ENCODE measurements at regions not wholly inside any gene's neighbourhood (a gene's known extent, or its start where the extent isn't known, plus 50 kb on each side); places are given as distances from the start of the nearest gene placed in this dataset.

- Histone ChIP-seq H3K9me3 (ENCODE audit: control insufficient read depth, insufficient read depth, low read depth, low read length) (no peaks in the 10 kb centered on the region), H3K36me3 (ENCODE audit: control insufficient read depth, insufficient read depth, low read length) (no peaks in the 10 kb centered on the region), H3K4me3 (ENCODE audit: low read depth in 2 of 2, low read length in 2 of 2) (no peak overlapping the region), H3K4me1 (ENCODE audit: control insufficient read depth, insufficient read depth, low read length) (no peaks in the 10 kb centered on the region), H3K27me3 (ENCODE audit: control insufficient read depth, insufficient read depth, low read length) (no peaks in the 10 kb centered on the region), H3K27ac (ENCODE audit: low read length) (no peak overlapping the region)
- ATAC-seq (no peak), DNase-seq (ENCODE audit: low read depth, low spot score) (no peak)
- in situ Hi-C loops (cut with HindIII; ENCODE audit: low pct_unique_long_range_greater_than_20kb, low sequenced_read_pairs), result no loop called here
- intact Hi-C loops (cut with micrococcal nuclease; ENCODE audit: unreplicated experiment), result no loop called here
- no peak for TF ChIP-seq CTCF (IDR thresholded peaks at IDR 0.05)
- CTCF ChIA-PET, result no interaction called here
- BruUV-seq (replicated peaks), result no TSS peak
- POLR2A ChIA-PET, result no interaction called here
These were observed 306.5 kb downstream of the SQOR start for GRCh38 chr15:45941367-45941766.

GRCh38 chr15:45943240-45943639, 308.4 kb downstream of the SQOR start:
- Histone ChIP-seq H3K27ac (ENCODE audit: low read length) (no peak overlapping the region), H3K36me3 (ENCODE audit: control insufficient read depth, insufficient read depth, low read length) (no peaks in the 10 kb centered on the region), H3K4me3 (ENCODE audit: low read depth in 2 of 2, low read length in 2 of 2) (no peak overlapping the region), H3K9me3 (ENCODE audit: control insufficient read depth, insufficient read depth, low read depth, low read length) (no peaks in the 10 kb centered on the region), H3K27me3 (ENCODE audit: control insufficient read depth, insufficient read depth, low read length) (no peaks in the 10 kb centered on the region), H3K4me1 (ENCODE audit: control insufficient read depth, insufficient read depth, low read length) (no peaks in the 10 kb centered on the region)
- TF ChIP-seq POLR2AphosphoS5 (IDR thresholded peaks at IDR 0.05; ENCODE audit: low read depth, low read length) (no peak), SIN3A (IDR thresholded peaks at IDR 0.05; ENCODE audit: borderline replicate concordance, insufficient read depth, low read depth, low read length) (no peak), TCF7L2 (IDR thresholded peaks at IDR 0.05; ENCODE audit: low read depth, low read length) (no peak), REST (IDR thresholded peaks at IDR 0.05; ENCODE audit: insufficient read depth in 1 of 2, low read depth in 2 of 2, low read length in 1 of 2) (no peak), CTCF (IDR thresholded peaks at IDR 0.05) (no peak)
- intact Hi-C loops (cut with micrococcal nuclease; ENCODE audit: unreplicated experiment), result no loop called here
- ChIA-PET POLR2A (no interaction called here), CTCF (no interaction called here)
- DNase-seq (ENCODE audit: low read depth, low spot score) (no peak), ATAC-seq (no peak)
- no TSS peak for BruUV-seq (replicated peaks)
- in situ Hi-C loops (cut with HindIII; ENCODE audit: low pct_unique_long_range_greater_than_20kb, low sequenced_read_pairs), result no loop called here

GRCh38 chr15:45946111-45946510, 311.3 kb downstream of the SQOR start:
- DNase-seq (ENCODE audit: low read depth, low spot score) (no peak), ATAC-seq (no peak)
- Histone ChIP-seq H3K27me3 (ENCODE audit: control insufficient read depth, insufficient read depth, low read length) (no peaks in the 10 kb centered on the region), H3K4me1 (ENCODE audit: control insufficient read depth, insufficient read depth, low read length) (no peaks in the 10 kb centered on the region), H3K27ac (ENCODE audit: low read length) (no peak overlapping the region), H3K4me3 (ENCODE audit: low read depth in 2 of 2, low read length in 2 of 2) (no peak overlapping the region), H3K9me3 (ENCODE audit: control insufficient read depth, insufficient read depth, low read depth, low read length) (no peaks in the 10 kb centered on the region), H3K36me3 (ENCODE audit: control insufficient read depth, insufficient read depth, low read length) (no peaks in the 10 kb centered on the region)
- intact Hi-C loops (cut with micrococcal nuclease; ENCODE audit: unreplicated experiment), result no loop called here
- TF ChIP-seq POLR2AphosphoS5 (IDR thresholded peaks at IDR 0.05; ENCODE audit: low read depth, low read length) (no peak), CTCF (IDR thresholded peaks at IDR 0.05) (no peak), REST (IDR thresholded peaks at IDR 0.05; ENCODE audit: insufficient read depth in 1 of 2, low read depth in 2 of 2, low read length in 1 of 2) (no peak), TCF7L2 (IDR thresholded peaks at IDR 0.05; ENCODE audit: low read depth, low read length) (no peak), SIN3A (IDR thresholded peaks at IDR 0.05; ENCODE audit: borderline replicate concordance, insufficient read depth, low read depth, low read length) (no peak)
- CTCF ChIA-PET, result no interaction called here
- in situ Hi-C loops (cut with HindIII; ENCODE audit: low pct_unique_long_range_greater_than_20kb, low sequenced_read_pairs), result no loop called here
- POLR2A ChIA-PET, result no interaction called here
- no TSS peak for BruUV-seq (replicated peaks)
